ENCODE measurements at regions not wholly inside any gene's neighbourhood (a gene's known extent, or its start where the extent isn't known, plus 50 kb on each side); places are given as distances from the start of the nearest gene placed in this dataset.

DNA sequence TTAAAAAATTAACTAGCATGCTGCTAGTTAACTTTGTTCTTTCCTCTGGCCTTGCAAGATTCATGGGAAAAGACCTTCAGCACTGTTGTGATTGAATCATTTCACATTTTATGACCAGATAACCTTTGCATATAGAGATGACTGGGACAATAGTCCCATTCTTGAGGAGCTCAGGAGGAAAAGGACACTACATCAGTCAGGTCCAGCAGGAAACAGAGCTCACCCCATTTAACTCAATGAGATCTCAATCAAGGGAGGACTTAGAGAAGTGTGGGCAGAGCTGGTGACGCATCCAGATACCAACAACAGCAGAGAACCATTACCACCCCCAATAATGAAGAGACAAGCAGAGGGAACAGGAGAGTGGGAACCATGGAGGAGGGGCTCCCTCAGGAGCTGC, 109.4 kb upstream of the GUCA2B start:
- Histone ChIP-seq H4K5ac (ENCODE audit: insufficient read length, low read depth, low read length) (no peak overlapping the region), H4K8ac (replicated peaks; ENCODE audit: insufficient read length, low read depth, low read length) (no peak overlapping the region), H3K27ac (ENCODE audit: insufficient read length, low read depth, low read length) (no peak overlapping the region), H3K9ac (ENCODE audit: extremely low read depth, insufficient read length, low read length) (no peak overlapping the region), H3K27me3 (ENCODE audit: insufficient read depth, low read length) (no peaks in the 10 kb centered on the region), H2AK5ac (ENCODE audit: insufficient read length, low read length) (no peak overlapping the region), H3K4ac (ENCODE audit: low read depth, low read length) (no peak overlapping the region), H3K56ac (ENCODE audit: insufficient read length, low read depth, low read length) (no peak overlapping the region), H4K20me1 (ENCODE audit: control insufficient read depth, insufficient read depth, insufficient read length) (no peaks in the 10 kb centered on the region), H2AFZ (ENCODE audit: low read length) (no peak overlapping the region), H2BK120ac (ENCODE audit: low read depth, low read length, poor library complexity, severe bottlenecking) (no peak overlapping the region), H3T11ph (ENCODE audit: low read length) (no peak overlapping the region), H3K14ac (ENCODE audit: insufficient read depth, low read length) (no peak overlapping the region), H3K18ac (ENCODE audit: insufficient read length, low read depth, low read length) (no peak overlapping the region), H3K4me2 (ENCODE audit: insufficient read depth, insufficient read length, low read length) (no peak overlapping the region), H2BK5ac (ENCODE audit: insufficient read length, low read length) (no peak overlapping the region), H4K91ac (ENCODE audit: insufficient read length, low read depth, low read length) (no peak overlapping the region), H2BK12ac (ENCODE audit: insufficient read length, low read depth, low read length) (no peak overlapping the region), H3K79me1 (ENCODE audit: insufficient read depth, low read depth, low read length, poor library complexity, severe bottlenecking) (no peaks in the 10 kb centered on the region), H2BK20ac (ENCODE audit: low read depth, low read length, poor library complexity, severe bottlenecking) (no peak overlapping the region), H3K23ac (ENCODE audit: insufficient read length, low read depth, low read length) (no peak overlapping the region), H3K79me2 (ENCODE audit: insufficient read depth, low read length) (no peaks in the 10 kb centered on the region), H3K4me1 (ENCODE audit: insufficient read depth, low read length) (no peaks in the 10 kb centered on the region), H2BK15ac (ENCODE audit: low read depth, low read length) (no peak overlapping the region), H3K23me2 (ENCODE audit: insufficient read length, low read depth, low read length, poor library complexity, severe bottlenecking) (no peaks in the 10 kb centered on the region), H3K9me3 (ENCODE audit: control insufficient read depth, low read depth, low read length) (no peaks in the 10 kb centered on the region)
- no CpG with 5 or more reads among the region's 1 CpG for WGBS (ENCODE audit: extremely low coverage, insufficient read length, low lambda C conversion rate)
- TF ChIP-seq CTCF (conservative IDR thresholded peaks at IDR 0.05), result no peak
- H3K27me3 Mint-ChIP-seq (ENCODE audit: low read depth), result peaks cover 6% of the 10 kb centered on the region
- H3K9me3 Mint-ChIP-seq, result no peaks in the 10 kb centered on the region
- peaks cover 7 to 11% of the 10 kb centered on the region in 2 experiments for H3K4me1 Mint-ChIP-seq
- H3K36me3 Mint-ChIP-seq (ENCODE audit: insufficient read depth in 1 of 3, low read depth in 3 of 3), result no peaks in the 10 kb centered on the region
- DNase-seq, result no peak
- no peak overlapping the region for H3K27ac Mint-ChIP-seq
- H3K4me3 Mint-ChIP-seq, result no peak overlapping the region

All from H9 (cell line).